Neural cell (in vitro differentiated cells): ENCODE measurements at regions not wholly inside any gene's neighbourhood (a gene's known extent, or its start where the extent isn't known, plus 50 kb on each side); places are given as distances from the start of the nearest gene placed in this dataset.

Experiments
- H2AFZ ChIP-seq: fragments of 200-600, 300-800 bp; sonication (generic), shearing (Covaris generic); 2 replicates; pipeline ENCODE4 v1.6.0; 2014; ENCODE audit warnings: low read depth, mild to moderate bottlenecking, antibody characterized with exemption, low read length, moderate library complexity
- H3F3A ChIP-seq: fragments of 200-600 bp; shearing (Covaris generic); 2 replicates; pipeline ENCODE4 v1.6.1; 2016; ENCODE audit warnings: mild to moderate bottlenecking, moderate library complexity, mixed read lengths, antibody characterized with exemption, low read length; ENCODE audit not compliant: insufficient read depth, poor library complexity, severe bottlenecking
- H3K27ac ChIP-seq: fragments of 200-600, 300-800 bp; sonication (generic), shearing (Covaris generic); 2 replicates; pipeline ENCODE4 v1.5.1; 2014; ENCODE audit warnings: mild to moderate bottlenecking, low read length, moderate library complexity
- H3K27me3 ChIP-seq: fragments of 300-800, 200-600 bp; sonication (generic), shearing (Covaris generic); 2 replicates; pipeline ENCODE4 v1.6.0; 2014; ENCODE audit warnings: mild to moderate bottlenecking, low read depth, low read length, moderate library complexity; ENCODE audit not compliant: insufficient read depth
- H3K36me3 ChIP-seq: fragments of 300-800, 200-600 bp; sonication (generic), shearing (Covaris generic); 2 replicates; pipeline ENCODE4 v1.5.1; 2014; ENCODE audit warnings: mild to moderate bottlenecking, antibody characterized with exemption, low read length, moderate library complexity; ENCODE audit not compliant: insufficient read depth
- H3K4me2 ChIP-seq: fragments of 300-800, 200-600 bp; sonication (generic), shearing (Covaris generic); 2 replicates; pipeline ENCODE4 v1.6.0; 2014; ENCODE audit warnings: mild to moderate bottlenecking, low read length
- H3K4me3 ChIP-seq: fragments of 300-800, 200-600 bp; sonication (generic), shearing (Covaris generic); 2 replicates; pipeline ENCODE4 v1.5.1; 2014; ENCODE audit warnings: mild to moderate bottlenecking, low read length, moderate library complexity
- H3K79me2 ChIP-seq: fragments of 200-600 bp; shearing (Covaris generic); replicated peaks from 2 replicates; pipeline ENCODE4 v1.6.0; 2014; ENCODE audit warnings: mild to moderate bottlenecking, low read length, moderate library complexity; ENCODE audit not compliant: insufficient read depth
- H3K9ac ChIP-seq: fragments of 300-800, 200-600 bp; sonication (generic), shearing (Covaris generic); 2 replicates; pipeline ENCODE4 v1.6.1; 2016; ENCODE audit warnings: mild to moderate bottlenecking, low read length, mixed read lengths
- H3K9me2 ChIP-seq: fragments of 200-600 bp; shearing (Covaris generic); 2 replicates; pipeline ENCODE4 v1.6.1; 2016; ENCODE audit warnings: mild to moderate bottlenecking, low read length, mixed read lengths; ENCODE audit not compliant: insufficient read depth
- H3K9me3 ChIP-seq: fragments of 200-600, 300-800 bp; sonication (generic), shearing (Covaris generic); 2 replicates; pipeline ENCODE4 v1.6.1; 2016; ENCODE audit warnings: mild to moderate bottlenecking, mixed run types, low read length, moderate library complexity, mixed read lengths
- H4K20me1 ChIP-seq: fragments of 200-600 bp; shearing (Covaris generic); 2 replicates; pipeline ENCODE4 v1.6.1; 2016; ENCODE audit warnings: mild to moderate bottlenecking, mixed run types; ENCODE audit not compliant: insufficient read depth
- CTCF ChIP-seq: fragments of 450-650 bp; IDR thresholded peaks from 2 replicates; pipeline ENCODE4 v1.5.1; 2014; ENCODE audit warnings: antibody characterized with exemption, mild to moderate bottlenecking, moderate library complexity; ENCODE audit not compliant: poor library complexity, severe bottlenecking
- EP300 ChIP-seq: fragments of 450-650 bp; conservative IDR thresholded peaks from 2 replicates; pipeline ENCODE4 v1.6.1; 2014; ENCODE audit warnings: antibody characterized with exemption, mild to moderate bottlenecking, moderate library complexity; ENCODE audit not compliant: poor library complexity, severe bottlenecking
- EZH2 ChIP-seq: fragments of 200-600, 300-800 bp; shearing (Covaris generic), sonication (generic); IDR thresholded peaks from 2 replicates; pipeline ENCODE4 v1.6.1; 2014; ENCODE audit warnings: antibody characterized with exemption, low read length, borderline replicate concordance, mild to moderate bottlenecking; ENCODE audit not compliant: insufficient read depth, poor library complexity, severe bottlenecking
- MXI1 ChIP-seq: fragments of 450-650 bp; conservative IDR thresholded peaks from 2 replicates; pipeline ENCODE4 v1.6.1; 2014; ENCODE audit warnings: antibody characterized with exemption, mild to moderate bottlenecking; ENCODE audit not compliant: poor library complexity, severe bottlenecking
- POLR2AphosphoS5 ChIP-seq: IDR thresholded peaks from 2 replicates; pipeline ENCODE4 v1.6.1; 2012
- RAD21 ChIP-seq: fragments of 450-650 bp; conservative IDR thresholded peaks from 2 replicates; pipeline ENCODE4 v1.6.1; 2014; ENCODE audit warnings: antibody characterized with exemption, mild to moderate bottlenecking, moderate library complexity
- REST ChIP-seq: IDR thresholded peaks from 2 replicates; pipeline ENCODE4 v1.6.1; 2012; ENCODE audit warnings: borderline replicate concordance
- SMC3 ChIP-seq: fragments of 450-650 bp; conservative IDR thresholded peaks from 2 replicates; pipeline ENCODE4 v1.6.1; 2014; ENCODE audit warnings: antibody characterized with exemption, mild to moderate bottlenecking, moderate library complexity; ENCODE audit not compliant: poor library complexity
- TAF1 ChIP-seq: IDR thresholded peaks from 2 replicates; pipeline ENCODE4 v1.6.1; 2012; ENCODE audit warnings: low read depth

GRCh38 chr17:72590882-72591281, 470.1 kb downstream of the SOX9 start:
- H3K9me2 ChIP-seq = no peaks in the 10 kb centered on the region
- H3K27ac ChIP-seq = no peak overlapping the region
- no peak overlapping the region for H2AFZ ChIP-seq
- H4K20me1 ChIP-seq = no peaks in the 10 kb centered on the region
- peak overlapping the region; percentile 72 for H3K9ac ChIP-seq
- H3K27me3 ChIP-seq = peaks cover 11% of the 10 kb centered on the region
- H3K4me2 ChIP-seq = peak overlapping the region; percentile 83
- H3K9me3 ChIP-seq = no peaks in the 10 kb centered on the region
- H3F3A ChIP-seq = no peaks in the 10 kb centered on the region
- peak overlapping the region; percentile 97 for H3K4me3 ChIP-seq
- TF ChIP-seq CTCF = no peak
- no peak for TF ChIP-seq EZH2
- TF ChIP-seq POLR2AphosphoS5 = no peak
- no peak for TF ChIP-seq EP300
- TF ChIP-seq MXI1 = no peak
- TF ChIP-seq TAF1 = no peak
- TF ChIP-seq REST = no peak
- H3K79me2 ChIP-seq = no peaks in the 10 kb centered on the region
- H3K36me3 ChIP-seq = no peaks in the 10 kb centered on the region

GRCh38 chr17:72591289-72592241, 470.7 kb downstream of the SOX9 start:
- Histone ChIP-seq H3K9me3 (no peaks in the 10 kb centered on the region), H2AFZ (peak overlapping the region; percentile 34), H3K27me3 (peaks cover 11% of the 10 kb centered on the region), H3K79me2 (no peaks in the 10 kb centered on the region), H3K9me2 (no peaks in the 10 kb centered on the region), H3F3A (no peaks in the 10 kb centered on the region), H3K36me3 (no peaks in the 10 kb centered on the region), H4K20me1 (no peaks in the 10 kb centered on the region), H3K27ac (peak overlapping the region; percentile 60), H3K4me2 (peak overlapping the region; percentile 83), H3K4me3 (peak overlapping the region; percentile 97), H3K9ac (peak overlapping the region; percentile 72)
- TF ChIP-seq POLR2AphosphoS5 (no peak), RAD21 (no peak), EZH2 (no peak), CTCF (no peak), REST (no peak), SMC3 (no peak), MXI1 (no peak), TAF1 (no peak), EP300 (no peak)
